HG02571 (cell line): ENCODE measurements at regions not wholly inside any gene's neighbourhood (a gene's known extent, or its start where the extent isn't known, plus 50 kb on each side); places are given as distances from the start of the nearest gene placed in this dataset.

Experiments used
- ATAC-seq: cut with Tn5 transposase; IDR thresholded peaks from one replicate; pipeline ENCODE4 v1.9.1; 2021; ENCODE audit warnings: mild to moderate bottlenecking, moderate library complexity; ENCODE audit not compliant: unreplicated experiment

DNA sequence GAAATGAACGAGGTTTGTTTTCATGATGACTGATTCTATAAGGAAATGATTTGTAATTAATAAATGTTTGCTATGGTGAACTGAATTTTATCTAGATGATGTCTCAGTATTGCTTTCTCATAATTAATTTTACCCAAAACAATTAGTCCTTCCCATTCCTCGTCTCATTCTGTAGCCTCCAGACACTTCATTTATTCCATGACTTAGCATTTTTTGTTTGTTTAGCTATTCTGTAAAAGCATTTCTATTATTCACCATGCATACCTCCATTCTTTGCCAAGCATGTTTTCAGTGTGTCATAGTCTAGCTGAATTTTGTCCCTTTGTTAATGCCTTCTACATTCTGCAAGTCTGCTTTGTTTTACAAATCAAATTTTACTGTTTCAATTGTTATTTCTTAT, 137.4 kb upstream of the RPL10L start:
- no peak for ATAC-seq

DNA sequence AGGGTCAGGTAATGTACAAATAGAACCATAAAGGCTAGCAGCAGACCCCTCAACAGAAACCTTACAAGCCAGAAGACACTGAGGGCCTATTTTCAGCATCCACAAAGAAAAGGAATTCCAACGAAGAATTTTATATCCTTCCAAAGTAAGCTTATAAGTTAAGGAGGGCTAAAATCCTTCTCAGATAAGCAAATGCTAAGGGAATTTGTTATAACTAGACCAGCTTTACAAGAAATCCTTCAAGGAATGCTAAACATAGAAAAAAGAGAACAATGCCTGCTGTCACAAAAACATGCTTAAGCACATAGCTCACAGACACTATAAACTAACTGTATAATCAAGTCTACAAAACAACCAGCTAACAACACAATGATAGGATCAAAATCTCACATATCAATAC, 130.7 kb upstream of the RPL10L start:
- no peak for ATAC-seq

DNA sequence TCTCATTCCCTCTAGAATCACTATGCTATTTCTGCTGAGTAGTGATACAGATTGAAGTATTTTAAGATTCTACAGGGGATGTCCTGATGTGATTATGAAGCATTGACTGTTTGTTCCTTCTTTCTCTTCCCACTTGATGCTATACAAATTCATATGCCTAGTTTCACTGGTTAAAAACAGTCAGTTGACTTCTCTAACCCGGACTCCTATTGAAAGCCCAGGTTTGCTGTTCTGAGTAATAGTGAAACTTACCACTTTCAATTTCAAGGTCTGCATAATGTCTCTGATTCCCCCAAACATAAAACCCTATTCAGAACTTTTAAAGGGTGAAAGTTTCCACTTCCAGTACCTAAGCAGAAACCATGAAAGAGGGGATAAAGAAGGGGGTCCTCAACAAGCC, 117.7 kb upstream of the RPL10L start:
- ATAC-seq, result peak; percentile 98

DNA sequence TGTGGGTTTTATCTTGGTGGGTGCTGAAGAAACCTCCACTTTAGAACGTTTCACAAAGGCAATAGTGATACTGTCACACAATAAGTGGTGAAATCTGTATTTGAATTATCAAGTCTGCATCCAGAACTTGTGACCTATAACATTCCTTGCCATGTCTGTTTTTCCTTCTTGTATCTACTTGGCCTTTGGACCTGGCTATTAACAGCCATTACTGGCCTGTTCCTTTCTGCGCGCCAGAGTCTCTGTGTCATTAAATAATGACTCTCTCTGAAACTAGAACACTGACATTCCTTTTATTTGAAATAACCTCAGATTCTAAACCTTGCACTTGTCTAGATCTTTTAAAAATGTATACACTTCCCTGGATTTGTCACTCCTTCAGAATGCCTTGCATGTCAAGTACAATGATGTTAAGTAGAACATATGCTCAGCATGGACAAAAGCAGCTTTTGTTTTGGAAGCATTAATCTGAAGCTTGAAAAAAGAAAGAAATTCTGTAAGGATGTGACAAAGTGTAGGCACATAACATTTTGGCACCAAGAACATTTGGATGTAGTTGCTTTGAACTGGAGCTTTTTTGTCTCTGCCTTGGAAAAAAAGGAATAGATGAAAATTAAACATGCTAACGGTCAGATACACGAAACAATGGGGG, 95.5 kb upstream of the RPL10L start:
- no peak for ATAC-seq

DNA sequence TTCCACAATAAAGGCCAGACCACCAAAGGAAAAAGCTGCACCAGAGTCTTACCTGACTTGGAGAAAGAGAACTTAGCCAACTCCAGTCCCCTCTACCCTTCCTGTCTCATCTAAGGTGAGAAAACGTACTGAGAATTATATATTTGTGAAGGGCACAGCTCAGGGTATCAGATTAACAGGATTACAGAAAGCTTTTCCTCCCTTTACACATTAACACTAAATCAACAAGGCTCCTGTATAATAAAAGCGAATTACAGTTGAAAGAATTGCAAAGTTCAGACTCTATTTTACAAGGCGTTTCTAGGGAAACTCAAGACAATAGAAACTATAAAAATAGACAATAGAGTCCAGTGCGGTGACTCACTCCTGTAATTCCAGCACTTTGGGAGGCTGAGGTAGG, 82.7 kb upstream of the RPL10L start:
- ATAC-seq, result no peak

DNA sequence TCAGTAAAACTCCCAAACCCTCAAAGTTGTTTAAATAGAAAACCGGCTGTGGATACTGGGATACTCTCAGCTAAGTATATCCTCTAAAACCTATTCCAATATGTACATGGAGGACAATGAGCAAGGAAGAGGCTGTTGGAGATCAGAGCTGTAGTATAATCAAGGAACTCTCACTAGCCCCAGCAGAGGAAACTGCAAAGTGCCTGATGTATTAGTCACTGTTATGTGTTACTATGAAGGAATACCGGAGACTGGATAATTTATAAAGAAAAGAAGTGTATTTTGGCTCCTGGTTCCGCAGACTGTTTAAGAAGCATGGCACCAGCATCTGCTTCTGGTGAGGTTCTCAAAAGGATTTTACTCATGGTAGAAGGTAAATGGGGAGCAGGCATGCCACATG, 65.6 kb upstream of the RPL10L start:
- no peak for ATAC-seq
